ENCODE measurements at regions not wholly inside any gene's neighbourhood (a gene's known extent, or its start where the extent isn't known, plus 50 kb on each side); places are given as distances from the start of the nearest gene placed in this dataset.

GRCh38 chr15:94130504-94130903 lies 100.9 kb upstream of the MCTP2 start:
- no peak for TF ChIP-seq CTCF (IDR thresholded peaks at IDR 0.05; ENCODE audit: unreplicated experiment)
- Mint-ChIP-seq H3K9me3 (ENCODE audit: low read depth, unreplicated experiment) (no peaks in the 10 kb centered on the region), H3K4me3 (ENCODE audit: low read depth, unreplicated experiment) (no peak overlapping the region), H3K27me3 (ENCODE audit: unreplicated experiment) (peaks cover 63% of the 10 kb centered on the region), H3K27ac (ENCODE audit: unreplicated experiment) (no peak overlapping the region), H3K4me1 (ENCODE audit: low read depth, unreplicated experiment) (no peaks in the 10 kb centered on the region), H3K36me3 (ENCODE audit: insufficient read depth, unreplicated experiment) (no peaks in the 10 kb centered on the region)
- BruUV-seq (replicated peaks) = no TSS peak
- intact Hi-C loops (cut with micrococcal nuclease; ENCODE audit: unreplicated experiment) = no loop called here
- DNase-seq = no peak
- CTCF ChIA-PET = interaction anchor here (1.7 kb wide), 1 partner anchor 10 kb away, joined by 6 read pairs; no protein-coding TSS in a partner anchor

- CTCF ChIA-PET = no interaction called here
- H3K4me3 Mint-ChIP-seq (ENCODE audit: low read depth, unreplicated experiment) = no peak overlapping the region
- no peaks in the 10 kb centered on the region for H3K36me3 Mint-ChIP-seq (ENCODE audit: insufficient read depth, unreplicated experiment)
- no peak overlapping the region for H3K27ac Mint-ChIP-seq (ENCODE audit: unreplicated experiment)
- H3K27me3 Mint-ChIP-seq (ENCODE audit: unreplicated experiment) = peaks cover 57% of the 10 kb centered on the region
- DNase-seq = no peak
- no peak for TF ChIP-seq CTCF (IDR thresholded peaks at IDR 0.05; ENCODE audit: unreplicated experiment)
- intact Hi-C loops (cut with micrococcal nuclease; ENCODE audit: unreplicated experiment) = no loop called here
- no peaks in the 10 kb centered on the region for H3K4me1 Mint-ChIP-seq (ENCODE audit: low read depth, unreplicated experiment)
- H3K9me3 Mint-ChIP-seq (ENCODE audit: low read depth, unreplicated experiment) = no peaks in the 10 kb centered on the region
- no TSS peak for BruUV-seq (replicated peaks)
These were observed 104.4 kb upstream of the MCTP2 start for GRCh38 chr15:94127006-94127405.

- no peak for TF ChIP-seq CTCF (IDR thresholded peaks at IDR 0.05; ENCODE audit: unreplicated experiment)
- Mint-ChIP-seq H3K27ac (ENCODE audit: unreplicated experiment) (no peak overlapping the region), H3K4me1 (ENCODE audit: low read depth, unreplicated experiment) (no peaks in the 10 kb centered on the region), H3K4me3 (ENCODE audit: low read depth, unreplicated experiment) (no peak overlapping the region), H3K27me3 (ENCODE audit: unreplicated experiment) (peaks cover 52% of the 10 kb centered on the region), H3K36me3 (ENCODE audit: insufficient read depth, unreplicated experiment) (no peaks in the 10 kb centered on the region), H3K9me3 (ENCODE audit: low read depth, unreplicated experiment) (no peaks in the 10 kb centered on the region)
- CTCF ChIA-PET = no interaction called here
- no TSS peak for BruUV-seq (replicated peaks)
- intact Hi-C loops (cut with micrococcal nuclease; ENCODE audit: unreplicated experiment) = no loop called here
- no peak for DNase-seq
These were observed 105.7 kb upstream of the MCTP2 start for GRCh38 chr15:94125698-94126097.

GRCh38 chr15:94125156-94125555 lies 106.2 kb upstream of the MCTP2 start:
- DNase-seq = no peak
- H3K27me3 Mint-ChIP-seq (ENCODE audit: unreplicated experiment) = peaks cover 48% of the 10 kb centered on the region
- no peaks in the 10 kb centered on the region for H3K9me3 Mint-ChIP-seq (ENCODE audit: low read depth, unreplicated experiment)
- intact Hi-C loops (cut with micrococcal nuclease; ENCODE audit: unreplicated experiment) = no loop called here
- no peak for TF ChIP-seq CTCF (IDR thresholded peaks at IDR 0.05; ENCODE audit: unreplicated experiment)
- CTCF ChIA-PET = interaction anchor here (0.5 kb wide), 1 partner anchor 1587 kb away, joined by 4 read pairs; no protein-coding TSS in a partner anchor
- BruUV-seq (replicated peaks) = no TSS peak
- H3K4me3 Mint-ChIP-seq (ENCODE audit: low read depth, unreplicated experiment) = no peak overlapping the region
- no peaks in the 10 kb centered on the region for H3K4me1 Mint-ChIP-seq (ENCODE audit: low read depth, unreplicated experiment)
- no peak overlapping the region for H3K27ac Mint-ChIP-seq (ENCODE audit: unreplicated experiment)
- no peaks in the 10 kb centered on the region for H3K36me3 Mint-ChIP-seq (ENCODE audit: insufficient read depth, unreplicated experiment)
